OCI-LY1 (cell line): ENCODE measurements at regions not wholly inside any gene's neighbourhood (a gene's known extent, or its start where the extent isn't known, plus 50 kb on each side); places are given as distances from the start of the nearest gene placed in this dataset.

ENCODE experiments used
- H2AFZ ChIP-seq: fragments of 200-600 bp; sonication (generic), shearing (Covaris generic); 2 replicates; pipeline ENCODE4 v1.6.0; 2014; ENCODE audit warnings: antibody characterized with exemption, mild to moderate bottlenecking, low read length
- H3F3A ChIP-seq: fragments of 200-600 bp; sonication (generic), shearing (Covaris generic); 2 replicates; pipeline ENCODE4 v1.6.0; 2014; ENCODE audit warnings: mild to moderate bottlenecking, antibody characterized with exemption, low read length, moderate library complexity; ENCODE audit not compliant: insufficient read depth
- H3K27ac ChIP-seq: fragments of 200-600 bp; sonication (generic); 2 replicates; pipeline ENCODE4 v1.5.1; 2014; ENCODE audit warnings: low read length, mixed run types, mild to moderate bottlenecking, low read depth; ENCODE audit not compliant: poor library complexity, severe bottlenecking
- H3K27me3 ChIP-seq: fragments of 200-600 bp; sonication (generic); 2 replicates; pipeline ENCODE4 v1.6.0; 2014; ENCODE audit warnings: antibody characterized with exemption, mild to moderate bottlenecking, low read length, moderate library complexity; ENCODE audit not compliant: insufficient read depth
- H3K36me3 ChIP-seq: fragments of 200-600 bp; sonication (generic); 2 replicates; pipeline ENCODE4 v1.6.1; 2014; ENCODE audit warnings: mild to moderate bottlenecking, antibody characterized with exemption, low read length, moderate library complexity, mixed read lengths; ENCODE audit not compliant: insufficient read depth
- H3K4me1 ChIP-seq: fragments of 200-600 bp; sonication (generic); 2 replicates; pipeline ENCODE4 v1.5.1; 2014; ENCODE audit warnings: mild to moderate bottlenecking, low read length, moderate library complexity; ENCODE audit not compliant: insufficient read depth, severe bottlenecking
- H3K4me2 ChIP-seq: fragments of 200-600 bp; sonication (generic), shearing (Covaris generic); 2 replicates; pipeline ENCODE4 v1.6.1; 2014; ENCODE audit warnings: low read length
- H3K4me3 ChIP-seq: fragments of 200-600 bp; sonication (generic); 2 replicates; pipeline ENCODE4 v1.5.1; 2014; ENCODE audit warnings: low read length, low read depth, mild to moderate bottlenecking, mixed read lengths; ENCODE audit not compliant: poor library complexity, severe bottlenecking
- H3K79me2 ChIP-seq: fragments of 200-600 bp; shearing (Covaris generic); 2 replicates; pipeline ENCODE4 v1.6.1; 2016; ENCODE audit warnings: mixed run types, low read length, mixed read lengths; ENCODE audit not compliant: insufficient read depth
- H3K9ac ChIP-seq: fragments of 200-600 bp; sonication (generic), shearing (Covaris generic); 2 replicates; pipeline ENCODE4 v1.6.1; 2014; ENCODE audit warnings: mild to moderate bottlenecking, low read length, mixed read lengths
- H3K9me2 ChIP-seq: fragments of 200-600 bp; sonication (generic), shearing (Covaris generic); 2 replicates; pipeline ENCODE4 v1.6.1; 2014; ENCODE audit warnings: low read depth, mild to moderate bottlenecking, low read length, mixed read lengths
- H3K9me3 ChIP-seq: fragments of 200-600 bp; shearing (Covaris generic); 2 replicates; pipeline ENCODE4 v1.6.1; 2014; ENCODE audit warnings: low read length, mixed read lengths
- H4K20me1 ChIP-seq: fragments of 200-600 bp; sonication (generic), shearing (Covaris generic); 2 replicates; pipeline ENCODE4 v1.6.0; 2016; ENCODE audit warnings: mild to moderate bottlenecking, low read length; ENCODE audit not compliant: insufficient read depth
- CTCF ChIP-seq: fragments of 200-600 bp; sonication (generic), shearing (Covaris generic); IDR thresholded peaks from 2 replicates; pipeline ENCODE4 v1.5.1; 2017; ENCODE audit warnings: mild to moderate bottlenecking, antibody characterized with exemption, low read length, moderate library complexity, mixed read lengths
- EZH2 ChIP-seq: fragments of 200-600 bp; sonication (generic), shearing (Covaris generic); IDR thresholded peaks from 2 replicates; pipeline ENCODE4 v1.8.0; 2017; ENCODE audit warnings: borderline replicate concordance, mixed run types, mild to moderate bottlenecking, antibody characterized with exemption, low read length, moderate library complexity, mixed read lengths

- H3K9me3 ChIP-seq: no peaks in the 10 kb centered on the region
- H3K27ac ChIP-seq: no peak overlapping the region
- H3K79me2 ChIP-seq: no peaks in the 10 kb centered on the region
- H3K9ac ChIP-seq: no peak overlapping the region
- no peaks in the 10 kb centered on the region for H3K36me3 ChIP-seq
- H3K4me3 ChIP-seq: no peak overlapping the region
- peaks cover 35% of the 10 kb centered on the region for H3K4me1 ChIP-seq
- H3K9me2 ChIP-seq: no peaks in the 10 kb centered on the region
- H3F3A ChIP-seq: no peaks in the 10 kb centered on the region
- H3K27me3 ChIP-seq: 0 out of 2 replicates have a peak, but pooled peaks cover 3% of the 10 kb centered on the region
- no peak overlapping the region for H2AFZ ChIP-seq
- no peaks in the 10 kb centered on the region for H4K20me1 ChIP-seq
- TF ChIP-seq EZH2 (no peak), CTCF (no peak)
- no peak overlapping the region for H3K4me2 ChIP-seq
These were observed 65.6 kb upstream of the RUNX3 start for GRCh38 chr1:24995661-24996060.

GRCh38 chr1:24995140-24995539 is 65.1 kb upstream of the RUNX3 start:
- H3K9me3 ChIP-seq: no peaks in the 10 kb centered on the region
- H2AFZ ChIP-seq: no peak overlapping the region
- no peaks in the 10 kb centered on the region for H3K9me2 ChIP-seq
- no peak overlapping the region for H3K9ac ChIP-seq
- no peaks in the 10 kb centered on the region for H3F3A ChIP-seq
- peaks cover 35% of the 10 kb centered on the region for H3K4me1 ChIP-seq
- no peak overlapping the region for H3K4me2 ChIP-seq
- H3K4me3 ChIP-seq: no peak overlapping the region
- TF ChIP-seq EZH2 (no peak), CTCF (no peak)
- H3K27ac ChIP-seq: no peak overlapping the region
- no peaks in the 10 kb centered on the region for H3K36me3 ChIP-seq
- no peaks in the 10 kb centered on the region for H4K20me1 ChIP-seq
- H3K79me2 ChIP-seq: no peaks in the 10 kb centered on the region
- H3K27me3 ChIP-seq: 0 out of 2 replicates have a peak, but pooled peaks cover 5% of the 10 kb centered on the region

GRCh38 chr1:24993871-24994580 is 64.0 kb upstream of the RUNX3 start:
- no peaks in the 10 kb centered on the region for H3F3A ChIP-seq

More at GRCh38 chr1:24993871-24994580, 64.0 kb upstream of the RUNX3 start:
- Histone ChIP-seq H3K79me2 (no peaks in the 10 kb centered on the region), H3K9ac (no peak overlapping the region), H2AFZ (no peak overlapping the region), H3K4me3 (no peak overlapping the region), H3K9me2 (no peaks in the 10 kb centered on the region), H3K9me3 (no peaks in the 10 kb centered on the region), H3K4me2 (no peak overlapping the region), H3K36me3 (no peaks in the 10 kb centered on the region), H4K20me1 (no peaks in the 10 kb centered on the region), H3K4me1 (peaks cover 32% of the 10 kb centered on the region), H3K27ac (no peak overlapping the region), H3K27me3 (peaks cover 5% of the 10 kb centered on the region; the same call in 1 of the 2 replicates)
- TF ChIP-seq CTCF (no peak), EZH2 (no peak)
